Adrenal gland (tissue), 9 donors: ENCODE measurements at regions not wholly inside any gene's neighbourhood (a gene's known extent, or its start where the extent isn't known, plus 50 kb on each side); places are given as distances from the start of the nearest gene placed in this dataset.
A peak's percentile ranks its signal among the peaks of the same experiment; 100 is the strongest.

Experiments used
- DNase-seq, 7 donors: peaks; one replicate each; pipeline ENCODE4 v3.0.0-alpha.2; 2019 to 2020
- H3K27ac ChIP-seq, 5 donors: fragments of 200-600 bp; sonication (generic) in 4 of 5; 1 replicate in 3 of 5; 2 replicates in 2 of 5; pipeline versions ENCODE4 v1.5.1 to v1.8.0; 2016 to 2020; ENCODE audit warnings: mild to moderate bottlenecking in 1 of 5
- H3K27me3 ChIP-seq: fragments of 200-600 bp; 2 replicates; pipeline ENCODE4 v1.8.0; 2021
- H3K36me3 ChIP-seq, 2 donors: fragments of 200-600 bp; replicated peaks in 1 of 2; 1 replicate in 1 of 2; 2 replicates in 1 of 2; pipeline versions ENCODE4 v1.5.1 to v1.8.0; 2018 to 2022
- H3K4me1 ChIP-seq, 2 donors: fragments of 200-600 bp; replicated peaks in 1 of 2; 1 replicate in 1 of 2; 2 replicates in 1 of 2; pipeline versions ENCODE4 v1.5.1 to v1.8.0; 2018 to 2021
- H3K4me3 ChIP-seq, 4 donors: fragments of 200-600 bp; sonication (generic) in 3 of 4; one replicate each; pipeline ENCODE4 v1.5.1; 2016 to 2018
- H3K9me3 ChIP-seq, 3 donors: fragments of 200-600 bp; sonication (generic) in 1 of 3; replicated peaks in 1 of 3; 1 replicate in 2 of 3; 2 replicates in 1 of 3; pipeline versions ENCODE4 v1.5.1 to v1.8.0; 2016 to 2021
- POLR2A ChIP-seq, 2 donors: fragments of 450-650 bp; IDR thresholded peaks; one replicate each; pipeline ENCODE4 v1.6.1; 2017; ENCODE audit warnings: antibody characterized with exemption in 2 of 2, mild to moderate bottlenecking in 2 of 2, moderate library complexity in 1 of 2
- WGBS, 4 donors: extraction: QIAGEN DNeasy Blood & Tissue Kit in 2 of 4; methylation state at CpG; one replicate each; pipeline versions ENCODE4 v1.1.5 to v1.1.7; 2013 to 2017; 5-methylcytosine and 5-hydroxymethylcytosine counted together
- intact Hi-C, 2 donors: fragments of 100-400 bp; cut with DNase I; formaldehyde crosslinking; loops; one replicate each; pipeline versions ENCODE4 v1.14.1 to v1.15.0; 2022 to 2023
- TF ChIP-seq, protein P1 (sequence below), 6 experiments: fragments of 450-650 bp in 4 of 6; fragments of 200-600 bp in 2 of 6; sonication (generic) in 1 of 6; IDR thresholded peaks; 1 replicate in 5 of 6; 2 replicates in 1 of 6; pipeline versions ENCODE4 v1.5.1 to v1.8.0; 2016 to 2021; ENCODE audit warnings: antibody characterized with exemption in 6 of 6, mild to moderate bottlenecking in 2 of 6, moderate library complexity in 1 of 6
- donor health status: healthy with polysubstance abuse.
- donor health status: Bipolar disorder and iron deficiency.
- donor health status: DM: yes; HTN: yes; CAD: no.
- donor health status: DM: no; HTN: no; CAD: no.
- donor health status: DM: no; HTN: no; CAD: no.

- Histone ChIP-seq H3K36me3 (no peaks in the 10 kb centered on the region), H3K9me3 (no peaks in the 10 kb centered on the region), H3K27ac (no peak overlapping the region), H3K4me3 (no peak overlapping the region), H3K27me3 (no peaks in the 10 kb centered on the region), H3K4me1 (no peaks in the 10 kb centered on the region)
- intact Hi-C loops, result no loop called here
- TF ChIP-seq POLR2A (IDR thresholded peaks at IDR 0.05), result no peak
- TF ChIP-seq, protein P1, sequence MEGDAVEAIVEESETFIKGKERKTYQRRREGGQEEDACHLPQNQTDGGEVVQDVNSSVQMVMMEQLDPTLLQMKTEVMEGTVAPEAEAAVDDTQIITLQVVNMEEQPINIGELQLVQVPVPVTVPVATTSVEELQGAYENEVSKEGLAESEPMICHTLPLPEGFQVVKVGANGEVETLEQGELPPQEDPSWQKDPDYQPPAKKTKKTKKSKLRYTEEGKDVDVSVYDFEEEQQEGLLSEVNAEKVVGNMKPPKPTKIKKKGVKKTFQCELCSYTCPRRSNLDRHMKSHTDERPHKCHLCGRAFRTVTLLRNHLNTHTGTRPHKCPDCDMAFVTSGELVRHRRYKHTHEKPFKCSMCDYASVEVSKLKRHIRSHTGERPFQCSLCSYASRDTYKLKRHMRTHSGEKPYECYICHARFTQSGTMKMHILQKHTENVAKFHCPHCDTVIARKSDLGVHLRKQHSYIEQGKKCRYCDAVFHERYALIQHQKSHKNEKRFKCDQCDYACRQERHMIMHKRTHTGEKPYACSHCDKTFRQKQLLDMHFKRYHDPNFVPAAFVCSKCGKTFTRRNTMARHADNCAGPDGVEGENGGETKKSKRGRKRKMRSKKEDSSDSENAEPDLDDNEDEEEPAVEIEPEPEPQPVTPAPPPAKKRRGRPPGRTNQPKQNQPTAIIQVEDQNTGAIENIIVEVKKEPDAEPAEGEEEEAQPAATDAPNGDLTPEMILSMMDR (IDR thresholded peaks at IDR 0.05), result no peak
- no peak for DNase-seq
- 74 to 83% (median 79%) methylated on average over 5 of the region's 5 CpGs for WGBS, 4 donors
These were observed 214.3 kb upstream of the EPHA4 start for GRCh38 chr2:221786297-221786926.

GRCh38 chr2:221780281-221780688 lies 208.2 kb upstream of the EPHA4 start:
- intact Hi-C loops, result no loop called here
- H3K36me3 ChIP-seq, result no peaks in the 10 kb centered on the region

GRCh38 chr2:221779614-221780067 lies 207.5 kb upstream of the EPHA4 start:
- 61 to 67% (median 66%) methylated on average over 4 of the region's 4 CpGs for WGBS, 4 donors
- no peak overlapping the region for H3K27ac ChIP-seq
- H3K36me3 ChIP-seq, result no peaks in the 10 kb centered on the region
- H3K4me3 ChIP-seq, result no peak overlapping the region
- intact Hi-C loops, result no loop called here
- no peaks in the 10 kb centered on the region for H3K9me3 ChIP-seq
- H3K27me3 ChIP-seq, result no peaks in the 10 kb centered on the region
- no peaks in the 10 kb centered on the region for H3K4me1 ChIP-seq
- peak in 1 of 7 donors; percentile 25 for DNase-seq
- TF ChIP-seq, protein P1 (IDR thresholded peaks at IDR 0.05), result no peak
- no peak for TF ChIP-seq POLR2A (IDR thresholded peaks at IDR 0.05)

More at GRCh38 chr2:221780281-221780688, 208.2 kb upstream of the EPHA4 start:
- Histone ChIP-seq H3K9me3 (no peaks in the 10 kb centered on the region), H3K4me1 (no peaks in the 10 kb centered on the region), H3K27me3 (no peaks in the 10 kb centered on the region), H3K27ac (no peak overlapping the region), H3K4me3 (no peak overlapping the region)
- no peak for DNase-seq
- WGBS, 4 donors, result 30 to 38% (median 35%) methylated on average over 1 of the region's 1 CpG
- no peak for TF ChIP-seq POLR2A (IDR thresholded peaks at IDR 0.05)
- TF ChIP-seq, protein P1 (IDR thresholded peaks at IDR 0.05), result no peak

- no peak for DNase-seq
- H3K9me3 ChIP-seq, result no peaks in the 10 kb centered on the region
- H3K4me3 ChIP-seq, result no peak overlapping the region
- TF ChIP-seq, protein P1 (IDR thresholded peaks at IDR 0.05), result no peak
- H3K4me1 ChIP-seq, result no peaks in the 10 kb centered on the region
- H3K36me3 ChIP-seq, result no peaks in the 10 kb centered on the region
- H3K27me3 ChIP-seq, result no peaks in the 10 kb centered on the region
- WGBS, 4 donors, result 71 to 80% (median 77%) methylated on average over 4 of the region's 4 CpGs
- intact Hi-C loops, result no loop called here
- no peak overlapping the region for H3K27ac ChIP-seq
These were observed 205.9 kb upstream of the EPHA4 start for GRCh38 chr2:221778025-221778424.
